PC-3 (cell line): ENCODE measurements at regions not wholly inside any gene's neighbourhood (a gene's known extent, or its start where the extent isn't known, plus 50 kb on each side); places are given as distances from the start of the nearest gene placed in this dataset.
"Not testable (repeated sequence)": the region's sequence is repeated elsewhere in the genome, so short reads cannot be mapped to it uniquely, and the experiment has no call there.

Experiments
- ATAC-seq: fragments of 200-7000 bp; cut with Tn5 transposase; 2 replicates; pipeline ENCODE4 v1.9.1; 2020; ENCODE audit warnings: mild to moderate bottlenecking, moderate library complexity
- BruUV-seq: library from RNA; stranded (reverse); fragments of 400-500 nt; replicated peaks from 2 replicates; lab custom pipeline; 2021; lab: Mats Ljungman, UMichigan
- CTCF ChIA-PET: fragments of 300-600 bp; sonication (Branson Sonifier 250); formaldehyde crosslinking; loops from one replicate; lab custom pipeline; 2022; ENCODE audit warnings: antibody characterized with exemption; lab: Charles Lee
- POLR2A ChIA-PET: fragments of 300-600 bp; sonication (Branson Sonifier 250); formaldehyde crosslinking; loops from one replicate; lab custom pipeline; 2022; ENCODE audit warnings: antibody characterized with exemption; ENCODE audit not compliant: unreplicated experiment; lab: Charles Lee
- DNase-seq: peaks from one replicate; pipeline ENCODE4 v3.0.0-alpha.2; 2015
- H2AFZ ChIP-seq: fragments of 300-600 bp; sonication (generic); 2 replicates; pipeline ENCODE4 v1.6.0; 2016; ENCODE audit warnings: antibody characterized with exemption, low read length
- H3F3A ChIP-seq: fragments of 300-600 bp; sonication (generic); one replicate; pipeline ENCODE4 v1.6.0; 2017; ENCODE audit warnings: antibody characterized with exemption, low read length, control low read depth, mild to moderate bottlenecking; ENCODE audit not compliant: unreplicated experiment
- H3K27ac ChIP-seq: fragments of 300-600 bp; sonication (generic); 2 replicates; pipeline ENCODE4 v1.5.1; 2016; ENCODE audit warnings: mild to moderate bottlenecking, low read length
- H3K27me3 ChIP-seq: fragments of 300-600 bp; sonication (generic); 2 replicates; pipeline ENCODE4 v1.6.1; 2016; ENCODE audit warnings: low read length, mixed read lengths
- H3K36me3 ChIP-seq: fragments of 300-600 bp; sonication (generic); 2 replicates; pipeline ENCODE4 v1.6.1; 2016; ENCODE audit warnings: low read depth, mixed run types, low read length, mixed read lengths
- H3K4me1 ChIP-seq: fragments of 300-600 bp; sonication (generic); 2 replicates; pipeline ENCODE4 v1.5.1; 2016; ENCODE audit warnings: low read length; ENCODE audit not compliant: insufficient read depth
- H3K4me2 ChIP-seq: fragments of 300-600 bp; sonication (generic); 2 replicates; pipeline ENCODE4 v1.6.0; 2016; ENCODE audit warnings: low read length
- H3K4me3 ChIP-seq: fragments of 300-600 bp; sonication (generic); 2 replicates; pipeline ENCODE4 v1.5.1; 2016; ENCODE audit warnings: mild to moderate bottlenecking, low read length, mixed read lengths
- H3K79me2 ChIP-seq: fragments of 300-600 bp; sonication (generic); 2 replicates; pipeline ENCODE4 v1.6.1; 2017; ENCODE audit warnings: low read length, mixed read lengths
- H3K9ac ChIP-seq: fragments of 300-600 bp; sonication (generic); 2 replicates; pipeline ENCODE4 v1.6.0; 2016; ENCODE audit warnings: mild to moderate bottlenecking, low read length
- H3K9me2 ChIP-seq: fragments of 300-600 bp; sonication (generic); replicated peaks from 2 replicates; pipeline ENCODE4 v1.6.1; 2016; ENCODE audit warnings: mixed run types, low read length, mixed read lengths
- H3K9me3 ChIP-seq: fragments of 300-600 bp; sonication (generic); 2 replicates; pipeline ENCODE4 v1.6.1; 2016; ENCODE audit warnings: low read length, mixed read lengths
- H4K20me1 ChIP-seq: fragments of 300-600 bp; sonication (generic); 2 replicates; pipeline ENCODE4 v1.6.1; 2016; ENCODE audit warnings: low read length, mixed read lengths
- CTCF ChIP-seq: fragments of 300-600 bp; sonication (generic); conservative IDR thresholded peaks from 2 replicates; pipeline ENCODE4 v1.5.1; 2017; ENCODE audit warnings: antibody characterized with exemption, low read depth, mild to moderate bottlenecking, low read length
- EZH2 ChIP-seq: fragments of 300-600 bp; sonication (generic); IDR thresholded peaks from one replicate; pipeline ENCODE4 v1.6.1; 2017; ENCODE audit warnings: antibody characterized with exemption, mild to moderate bottlenecking, low read length; ENCODE audit not compliant: unreplicated experiment
- EZH2phosphoT487 ChIP-seq: fragments of 300-600 bp; sonication (generic); IDR thresholded peaks from 2 replicates; pipeline ENCODE4 v1.6.1; 2018; ENCODE audit warnings: mild to moderate bottlenecking, antibody characterized with exemption, low read length, borderline replicate concordance
- intact Hi-C: fragments of 100-400 bp; cut with micrococcal nuclease; formaldehyde crosslinking; loops from 2 replicates; pipeline ENCODE4 v1.9.0; 2023

GRCh38 chr12:95371571-95371970, 102.4 kb upstream of the METAP2 start:
- H3K36me3 ChIP-seq = no peaks in the 10 kb centered on the region
- no peaks in the 10 kb centered on the region for H3K4me1 ChIP-seq
- H3K79me2 ChIP-seq = no peaks in the 10 kb centered on the region
- H3K27ac ChIP-seq = no peak overlapping the region
- H3K27me3 ChIP-seq = no peaks in the 10 kb centered on the region
- H3K9ac ChIP-seq = no peak overlapping the region
- intact Hi-C loops = no loop called here
- no peaks in the 10 kb centered on the region for H3K9me3 ChIP-seq
- H3K4me2 ChIP-seq = no peak overlapping the region
- DNase-seq (no peak), ATAC-seq (no peak)
- H2AFZ ChIP-seq = no peak overlapping the region
- BruUV-seq = no TSS peak
- CTCF ChIA-PET = no interaction called here
- no peaks in the 10 kb centered on the region for H4K20me1 ChIP-seq
- TF ChIP-seq EZH2 = no peak
- no peak for TF ChIP-seq CTCF
- TF ChIP-seq EZH2phosphoT487 = no peak
- no peaks in the 10 kb centered on the region for H3F3A ChIP-seq
- H3K4me3 ChIP-seq = no peak overlapping the region
- no peaks in the 10 kb centered on the region for H3K9me2 ChIP-seq
- POLR2A ChIA-PET = no interaction called here

- H3K79me2 ChIP-seq, H3K4me3 ChIP-seq, H2AFZ ChIP-seq, H4K20me1 ChIP-seq, POLR2A ChIA-PET, H3K4me2 ChIP-seq, CTCF ChIA-PET, H3K9me2 ChIP-seq, H3K4me1 ChIP-seq, intact Hi-C loops, H3F3A ChIP-seq, H3K27ac ChIP-seq, DNase-seq, ATAC-seq, H3K9me3 ChIP-seq, H3K36me3 ChIP-seq, BruUV-seq, H3K27me3 ChIP-seq, H3K9ac ChIP-seq: not testable (repeated sequence)
Measured at GRCh38 chr12:95379481-95379880, 94.5 kb upstream of the METAP2 start.

- H3K4me2 ChIP-seq, H3K36me3 ChIP-seq, BruUV-seq, H2AFZ ChIP-seq, H3K27ac ChIP-seq, H3K9me3 ChIP-seq, ATAC-seq, CTCF ChIA-PET, DNase-seq, intact Hi-C loops, H3K4me3 ChIP-seq, H3F3A ChIP-seq, H3K79me2 ChIP-seq, H3K9ac ChIP-seq, H3K27me3 ChIP-seq, H3K4me1 ChIP-seq, POLR2A ChIA-PET, H4K20me1 ChIP-seq, H3K9me2 ChIP-seq: not testable (repeated sequence)
Measured at GRCh38 chr12:95380334-95380733, 93.6 kb upstream of the METAP2 start.

GRCh38 chr12:95380997-95381786, 92.8 kb upstream of the METAP2 start:
- Histone ChIP-seq H3K9ac (no peak overlapping the region), H4K20me1 (no peaks in the 10 kb centered on the region), H3K36me3 (no peaks in the 10 kb centered on the region), H3K9me2 (no peaks in the 10 kb centered on the region), H3K4me3 (no peak overlapping the region), H3K4me1 (no peaks in the 10 kb centered on the region), H3K9me3 (no peaks in the 10 kb centered on the region), H2AFZ (no peak overlapping the region), H3F3A (no peaks in the 10 kb centered on the region), H3K79me2 (no peaks in the 10 kb centered on the region), H3K27ac (no peak overlapping the region), H3K27me3 (no peaks in the 10 kb centered on the region), H3K4me2 (no peak overlapping the region)
- peak; percentile 59; the same call in 1 of the 2 replicates for ATAC-seq
- BruUV-seq = no TSS peak
- TF ChIP-seq CTCF (no peak), EZH2 (no peak), EZH2phosphoT487 (no peak)
- ChIA-PET CTCF (no interaction called here), POLR2A (no interaction called here)
- peak; percentile 49 for DNase-seq
- intact Hi-C loops = no loop called here

- 0 out of 2 replicates have a peak overlapping the region, but pooled peaks have one; percentile 45 for H2AFZ ChIP-seq
- H3K4me3 ChIP-seq, H3K4me2 ChIP-seq, CTCF ChIA-PET, H3K79me2 ChIP-seq, H3K36me3 ChIP-seq, H3K9me2 ChIP-seq, POLR2A ChIA-PET, H4K20me1 ChIP-seq, H3K27ac ChIP-seq, H3K4me1 ChIP-seq, H3F3A ChIP-seq, H3K9ac ChIP-seq, intact Hi-C loops, BruUV-seq, H3K9me3 ChIP-seq, H3K27me3 ChIP-seq: not testable (repeated sequence)
- peak; percentile 47 for DNase-seq
- ATAC-seq = peak; percentile 57; the same call in 1 of the 2 replicates
Measured at GRCh38 chr12:95383920-95384319, 90.0 kb upstream of the METAP2 start.
